Natural killer cell (primary cell): ENCODE measurements at regions not wholly inside any gene's neighbourhood (a gene's known extent, or its start where the extent isn't known, plus 50 kb on each side); places are given as distances from the start of the nearest gene placed in this dataset.

Source experiments
- ATAC-seq, 3 donors: fragments of 150-1000 bp in 2 of 3; fragments of 200-7000 bp in 1 of 3; cut with Tn5 transposase; 1 replicate in 1 of 3; 2 replicates in 2 of 3; pipeline ENCODE4 v1.10.0; 2021; ENCODE audit warnings: mild to moderate bottlenecking in 2 of 3, moderate library complexity in 2 of 3
- DNase-seq, 2 donors: peaks; one replicate each; pipeline versions ENCODE4 v3.0.0 to v3.0.0-alpha.2; 2013 to 2021; ENCODE audit warnings: mixed read lengths in 1 of 2
- H3K27ac ChIP-seq: one replicate; pipeline ENCODE4 v1.5.1; 2013; ENCODE audit warnings: mild to moderate bottlenecking, low read length
- H3K27me3 ChIP-seq: one replicate; pipeline ENCODE4 v1.6.1; 2013; ENCODE audit warnings: low read length; ENCODE audit not compliant: control insufficient read depth, insufficient read depth
- H3K36me3 ChIP-seq: one replicate; pipeline ENCODE4 v1.6.1; 2013; ENCODE audit warnings: low read length; ENCODE audit not compliant: control insufficient read depth, insufficient read depth
- H3K4me1 ChIP-seq: one replicate; pipeline ENCODE4 v1.6.1; 2013; ENCODE audit warnings: low read length; ENCODE audit not compliant: control insufficient read depth, insufficient read depth
- H3K4me3 ChIP-seq: one replicate; pipeline ENCODE4 v1.5.1; 2013; ENCODE audit warnings: low read length
- H3K9me3 ChIP-seq: one replicate; pipeline ENCODE4 v1.6.1; 2013; ENCODE audit warnings: low read length; ENCODE audit not compliant: control insufficient read depth, insufficient read depth
- H3K27ac Mint-ChIP-seq, 2 donors: one replicate each; pipeline ENCODE4 v1.8.0; 2022; ENCODE audit warnings: mild to moderate bottlenecking in 2 of 2, mixed read lengths in 2 of 2, moderate library complexity in 1 of 2
- H3K27me3 Mint-ChIP-seq, 2 donors: one replicate each; pipeline ENCODE4 v1.8.0; 2022; ENCODE audit warnings: low read depth in 2 of 2, mixed read lengths in 2 of 2
- H3K36me3 Mint-ChIP-seq: one replicate; pipeline ENCODE4 v1.8.0; 2022; ENCODE audit warnings: mixed read lengths
- H3K4me1 Mint-ChIP-seq, 2 donors: one replicate each; pipeline ENCODE4 v1.8.0; 2022; ENCODE audit warnings: mixed read lengths in 2 of 2
- H3K4me3 Mint-ChIP-seq: one replicate; pipeline ENCODE4 v1.8.0; 2022; ENCODE audit warnings: mild to moderate bottlenecking, moderate library complexity, mixed read lengths
- H3K9me3 Mint-ChIP-seq, 2 donors: one replicate each; pipeline ENCODE4 v1.8.0; 2022; ENCODE audit warnings: mixed read lengths in 2 of 2
- WGBS: methylation state at CpG from one replicate; pipeline ENCODE4 v1.1.7; 2013; ENCODE audit warnings: missing lambda C conversion rate; ENCODE audit not compliant: insufficient coverage; 5-methylcytosine and 5-hydroxymethylcytosine counted together
- intact Hi-C: fragments of 100-400 bp; cut with micrococcal nuclease; formaldehyde crosslinking; loops from one replicate; pipeline ENCODE4 v1.14.2; 2022
- TF ChIP-seq, protein P1 (sequence below): fragments of 200-600 bp; IDR thresholded peaks from one replicate; pipeline ENCODE4 v1.8.0; 2022; ENCODE audit warnings: antibody characterized with exemption

DNA sequence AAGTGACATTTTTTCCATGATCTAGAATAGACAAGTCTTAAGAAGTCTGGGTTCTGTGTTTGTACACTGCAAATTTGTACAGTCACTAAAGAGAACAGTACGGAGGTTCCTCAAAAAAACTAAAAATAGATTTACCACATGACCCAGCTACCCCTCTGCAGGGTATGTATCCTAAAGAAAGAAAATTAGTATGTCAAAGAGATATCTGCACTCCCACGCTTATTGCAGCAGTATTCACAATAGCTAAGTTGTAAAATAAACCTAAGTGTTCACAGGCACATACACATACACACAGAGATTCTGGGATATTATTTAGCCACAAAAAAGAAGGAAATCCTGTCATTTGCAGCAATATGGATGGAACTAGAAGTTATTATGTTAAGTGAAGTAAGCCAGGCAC, 120.4 kb downstream of the ZIC1 start:
- Histone ChIP-seq H3K36me3 (no peaks in the 10 kb centered on the region), H3K4me3 (no peak overlapping the region), H3K27me3 (no peaks in the 10 kb centered on the region), H3K4me1 (no peaks in the 10 kb centered on the region), H3K9me3 (no peaks in the 10 kb centered on the region), H3K27ac (no peak overlapping the region)
- TF ChIP-seq, protein P1, sequence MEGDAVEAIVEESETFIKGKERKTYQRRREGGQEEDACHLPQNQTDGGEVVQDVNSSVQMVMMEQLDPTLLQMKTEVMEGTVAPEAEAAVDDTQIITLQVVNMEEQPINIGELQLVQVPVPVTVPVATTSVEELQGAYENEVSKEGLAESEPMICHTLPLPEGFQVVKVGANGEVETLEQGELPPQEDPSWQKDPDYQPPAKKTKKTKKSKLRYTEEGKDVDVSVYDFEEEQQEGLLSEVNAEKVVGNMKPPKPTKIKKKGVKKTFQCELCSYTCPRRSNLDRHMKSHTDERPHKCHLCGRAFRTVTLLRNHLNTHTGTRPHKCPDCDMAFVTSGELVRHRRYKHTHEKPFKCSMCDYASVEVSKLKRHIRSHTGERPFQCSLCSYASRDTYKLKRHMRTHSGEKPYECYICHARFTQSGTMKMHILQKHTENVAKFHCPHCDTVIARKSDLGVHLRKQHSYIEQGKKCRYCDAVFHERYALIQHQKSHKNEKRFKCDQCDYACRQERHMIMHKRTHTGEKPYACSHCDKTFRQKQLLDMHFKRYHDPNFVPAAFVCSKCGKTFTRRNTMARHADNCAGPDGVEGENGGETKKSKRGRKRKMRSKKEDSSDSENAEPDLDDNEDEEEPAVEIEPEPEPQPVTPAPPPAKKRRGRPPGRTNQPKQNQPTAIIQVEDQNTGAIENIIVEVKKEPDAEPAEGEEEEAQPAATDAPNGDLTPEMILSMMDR = no peak
- Mint-ChIP-seq H3K4me1 (no peaks in the 10 kb centered on the region), H3K9me3 (peaks cover 15 to 23% of the 10 kb centered on the region in 2 donors), H3K4me3 (no peak overlapping the region), H3K27ac (no peak overlapping the region), H3K36me3 (no peaks in the 10 kb centered on the region), H3K27me3 (no peaks in the 10 kb centered on the region)
- intact Hi-C loops = no loop called here
- WGBS = no CpG with 5 or more reads among the region's 2 CpGs
- ATAC-seq (no peak), DNase-seq (no peak)

DNA sequence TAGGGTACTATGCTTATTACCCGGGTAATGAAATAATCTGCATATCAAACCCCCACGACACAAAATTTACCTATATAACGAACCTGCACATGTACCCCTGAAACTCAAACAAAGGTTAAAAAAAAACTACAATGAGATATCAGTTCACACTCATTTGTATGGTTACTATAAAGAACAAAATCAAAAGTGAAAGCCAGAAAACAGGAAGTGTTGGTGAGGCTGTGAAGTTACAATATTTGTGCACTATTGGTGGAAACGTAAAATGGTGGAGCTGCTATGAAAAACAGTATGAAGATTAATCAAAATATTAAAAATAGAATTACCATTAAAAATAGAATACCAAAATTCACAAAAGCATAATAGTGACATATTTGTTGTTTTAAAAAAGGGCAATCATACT, 128.9 kb downstream of the ZIC1 start:
- ATAC-seq (no peak), DNase-seq (no peak)
- Mint-ChIP-seq H3K9me3 (peaks cover 14 to 34% of the 10 kb centered on the region in 2 donors), H3K27ac (no peak overlapping the region), H3K27me3 (no peaks in the 10 kb centered on the region), H3K36me3 (peaks cover 14% of the 10 kb centered on the region), H3K4me1 (no peaks in the 10 kb centered on the region), H3K4me3 (no peak overlapping the region)
- Histone ChIP-seq H3K27ac (no peak overlapping the region), H3K9me3 (peaks cover 3% of the 10 kb centered on the region), H3K4me3 (no peak overlapping the region), H3K27me3 (no peaks in the 10 kb centered on the region), H3K4me1 (no peaks in the 10 kb centered on the region), H3K36me3 (no peaks in the 10 kb centered on the region)
- TF ChIP-seq, protein P1 = no peak
- intact Hi-C loops = no loop called here
- WGBS = no CpG with 5 or more reads among the region's 4 CpGs

DNA sequence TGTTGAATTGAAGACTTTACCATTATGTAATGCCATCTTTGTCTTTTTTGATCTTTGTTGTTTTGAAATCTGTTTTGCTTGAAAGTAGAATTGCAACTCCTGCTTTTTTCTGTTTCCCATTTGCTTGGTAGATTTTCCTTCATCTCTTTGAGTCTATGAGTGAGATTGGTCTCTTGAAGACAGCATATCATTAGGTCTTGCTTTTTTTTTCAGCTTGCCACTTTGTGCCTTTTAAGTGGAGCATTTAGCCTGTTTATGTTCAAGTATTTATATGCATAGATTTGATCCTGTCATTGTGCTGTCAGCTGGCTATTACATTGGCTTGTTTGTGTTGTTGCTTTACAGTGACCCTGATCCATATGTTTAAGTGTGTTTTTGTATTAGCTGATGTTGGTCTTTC, 131.8 kb downstream of the ZIC1 start:
- H3K9me3 ChIP-seq = peaks cover 3% of the 10 kb centered on the region
- no peak for DNase-seq
- no peaks in the 10 kb centered on the region for H3K36me3 ChIP-seq
- H3K27me3 ChIP-seq = no peaks in the 10 kb centered on the region
- intact Hi-C loops = no loop called here
- peaks cover 11 to 25% of the 10 kb centered on the region in 2 donors for H3K9me3 Mint-ChIP-seq
- no peaks in the 10 kb centered on the region for H3K27me3 Mint-ChIP-seq
- no peaks in the 10 kb centered on the region for H3K4me1 ChIP-seq
- no peak overlapping the region for H3K4me3 ChIP-seq
- no peaks in the 10 kb centered on the region for H3K4me1 Mint-ChIP-seq
- H3K27ac ChIP-seq = no peak overlapping the region
- no peak overlapping the region for H3K4me3 Mint-ChIP-seq
- H3K27ac Mint-ChIP-seq = no peak overlapping the region
- H3K36me3 Mint-ChIP-seq = peaks cover 14% of the 10 kb centered on the region
- TF ChIP-seq, protein P1 = no peak
- no peak for ATAC-seq

DNA sequence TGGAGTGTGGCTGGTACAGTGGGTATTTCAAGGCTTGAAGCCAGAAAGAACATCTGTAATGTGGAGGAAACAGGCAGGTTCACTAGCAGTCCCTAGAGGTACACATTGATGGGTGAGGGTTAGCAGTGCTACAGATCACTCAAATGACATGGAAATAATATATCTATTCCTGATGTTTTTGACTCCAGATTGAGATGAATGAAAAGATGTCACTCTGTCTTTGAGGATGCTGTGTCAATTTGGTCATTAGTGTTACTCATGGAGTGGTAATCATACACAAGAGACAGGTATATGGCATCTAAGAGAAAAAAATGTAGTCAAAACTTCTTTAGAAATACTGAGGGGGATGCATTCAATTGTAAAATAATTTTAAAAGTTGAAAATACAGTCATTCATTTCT, 135.1 kb downstream of the ZIC1 start:
- intact Hi-C loops = no loop called here
- no peak overlapping the region for H3K27ac Mint-ChIP-seq
- no peaks in the 10 kb centered on the region for H3K27me3 Mint-ChIP-seq

More for the DNA sequence above, 135.1 kb downstream of the ZIC1 start:
- H3K4me1 ChIP-seq = no peaks in the 10 kb centered on the region
- peaks cover 3% of the 10 kb centered on the region for H3K9me3 ChIP-seq
- DNase-seq (no peak), ATAC-seq (no peak)
- no peaks in the 10 kb centered on the region for H3K4me1 Mint-ChIP-seq
- H3K27ac ChIP-seq = no peak overlapping the region
- H3K36me3 ChIP-seq = no peaks in the 10 kb centered on the region
- H3K36me3 Mint-ChIP-seq = peaks cover 12% of the 10 kb centered on the region
- no peak overlapping the region for H3K4me3 Mint-ChIP-seq
- peaks cover 9 to 25% of the 10 kb centered on the region in 2 donors for H3K9me3 Mint-ChIP-seq
- no peaks in the 10 kb centered on the region for H3K27me3 ChIP-seq
- TF ChIP-seq, protein P1 = no peak
- H3K4me3 ChIP-seq = no peak overlapping the region
